GM10266 (cell line): ENCODE measurements at regions not wholly inside any gene's neighbourhood (a gene's known extent, or its start where the extent isn't known, plus 50 kb on each side); places are given as distances from the start of the nearest gene placed in this dataset.

Source experiments
- DNase-seq: peaks from one replicate; pipeline ENCODE4 v3.0.0; 2012; ENCODE audit errors: extremely low spot score
- CTCF ChIP-seq: IDR thresholded peaks from 2 replicates; pipeline ENCODE4 v1.5.1; 2012; ENCODE audit warnings: mild to moderate bottlenecking, low read depth; ENCODE audit not compliant: control insufficient read depth, insufficient read depth; ENCODE audit errors: missing control alignments

GRCh38 chr7:128154504-128154903 is 86.6 kb upstream of the LEP start:
- TF ChIP-seq CTCF = no peak
- DNase-seq = no peak

- no peak for TF ChIP-seq CTCF
- no peak for DNase-seq
Observed at GRCh38 chr7:128155100-128155740, 85.9 kb upstream of the LEP start.

- no peak for DNase-seq
Observed at GRCh38 chr7:128157906-128158305, 83.2 kb upstream of the LEP start.

GRCh38 chr7:128158370-128158769 is 82.7 kb upstream of the LEP start:
- TF ChIP-seq CTCF = no peak
- no peak for DNase-seq

More at GRCh38 chr7:128157906-128158305, 83.2 kb upstream of the LEP start:
- no peak for TF ChIP-seq CTCF

GRCh38 chr7:128160296-128160695 is 80.8 kb upstream of the LEP start:
- DNase-seq = no peak
- TF ChIP-seq CTCF = no peak

- TF ChIP-seq CTCF = no peak
- DNase-seq = no peak
Observed at GRCh38 chr7:128161466-128162125, 79.5 kb upstream of the LEP start.

GRCh38 chr7:128162666-128163065 is 78.4 kb upstream of the LEP start:
- TF ChIP-seq CTCF = no peak
- DNase-seq = no peak
